AG10803 (cell line): ENCODE measurements at regions not wholly inside any gene's neighbourhood (a gene's known extent, or its start where the extent isn't known, plus 50 kb on each side); places are given as distances from the start of the nearest gene placed in this dataset.

Experiments
- DNase-seq: peaks from one replicate; pipeline ENCODE4 v3.0.0; 2010; ENCODE audit warnings: low read depth
- H3K4me3 ChIP-seq: 2 replicates; pipeline ENCODE4 v1.5.1; 2011; ENCODE audit warnings: mild to moderate bottlenecking, low read length, control low read depth
- CTCF ChIP-seq: conservative IDR thresholded peaks from 2 replicates; pipeline ENCODE4 v1.5.1; 2011; ENCODE audit warnings: mild to moderate bottlenecking, low read length, control low read depth, inconsistent platforms

GRCh38 chr9:105171076-105171475 lies 73.4 kb upstream of the SLC44A1 start:
- no peak for DNase-seq
- TF ChIP-seq CTCF = no peak
- H3K4me3 ChIP-seq = no peak overlapping the region

- TF ChIP-seq CTCF = no peak
- DNase-seq = no peak
- no peak overlapping the region for H3K4me3 ChIP-seq
Observed at GRCh38 chr9:105171589-105171988, 72.9 kb upstream of the SLC44A1 start.

- no peak overlapping the region for H3K4me3 ChIP-seq
- TF ChIP-seq CTCF = no peak
Observed at GRCh38 chr9:105172436-105172835, 72.0 kb upstream of the SLC44A1 start.

GRCh38 chr9:105173306-105173705 lies 71.1 kb upstream of the SLC44A1 start:
- DNase-seq = no peak
- no peak overlapping the region for H3K4me3 ChIP-seq
- TF ChIP-seq CTCF = no peak

More at GRCh38 chr9:105172436-105172835, 72.0 kb upstream of the SLC44A1 start:
- DNase-seq = no peak

- H3K4me3 ChIP-seq = no peak overlapping the region
- TF ChIP-seq CTCF = no peak
- DNase-seq = no peak
Observed at GRCh38 chr9:105173826-105174225, 70.6 kb upstream of the SLC44A1 start.

- TF ChIP-seq CTCF = no peak
- H3K4me3 ChIP-seq = no peak overlapping the region
- DNase-seq = no peak
Observed at GRCh38 chr9:105176194-105176593, 68.3 kb upstream of the SLC44A1 start.

GRCh38 chr9:105178076-105178475 lies 66.4 kb upstream of the SLC44A1 start:
- peak; percentile 11 for DNase-seq
- TF ChIP-seq CTCF = no peak
- H3K4me3 ChIP-seq = no peak overlapping the region
